ENCODE measurements at regions not wholly inside any gene's neighbourhood (a gene's known extent, or its start where the extent isn't known, plus 50 kb on each side); places are given as distances from the start of the nearest gene placed in this dataset.

DNA sequence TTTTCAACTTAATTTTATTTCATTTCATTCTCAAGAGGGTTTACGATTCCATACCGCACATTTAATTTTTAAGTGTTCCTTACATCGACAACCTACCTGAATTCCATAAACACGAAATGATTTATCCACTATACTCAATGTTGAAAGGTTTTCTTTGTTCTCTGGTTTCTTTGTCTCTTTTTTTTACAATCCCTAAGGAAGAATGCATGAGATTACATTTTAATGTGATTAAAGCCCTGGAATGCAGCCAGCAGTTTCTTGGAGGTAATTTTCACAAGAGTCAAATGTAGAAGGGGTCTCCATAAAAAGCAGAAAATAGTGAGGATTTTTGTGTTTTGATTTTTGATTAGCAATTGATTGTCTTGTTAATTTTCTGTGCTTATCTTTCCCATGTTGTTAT is 59.2 kb upstream of the ADCY1 start:
- no peak overlapping the region for H3K27ac Mint-ChIP-seq (ENCODE audit: unreplicated experiment)
- H3K4me1 Mint-ChIP-seq (ENCODE audit: low read depth, unreplicated experiment): peaks cover 3% of the 10 kb centered on the region
- H3K36me3 Mint-ChIP-seq (ENCODE audit: unreplicated experiment): no peaks in the 10 kb centered on the region
- H3K27me3 Mint-ChIP-seq (ENCODE audit: unreplicated experiment): no peaks in the 10 kb centered on the region
- no peak overlapping the region for H3K4me3 Mint-ChIP-seq (ENCODE audit: unreplicated experiment)
- no peak for DNase-seq
- H3K9me3 Mint-ChIP-seq (ENCODE audit: unreplicated experiment): peaks cover 1% of the 10 kb centered on the region
- no peak for TF ChIP-seq CTCF (IDR thresholded peaks at IDR 0.05; ENCODE audit: partially characterized antibody, unreplicated experiment)

GRCh38 chr7:45515346-45515745 is 58.8 kb upstream of the ADCY1 start:
- TF ChIP-seq CTCF (IDR thresholded peaks at IDR 0.05; ENCODE audit: partially characterized antibody, unreplicated experiment): no peak
- H3K4me3 Mint-ChIP-seq (ENCODE audit: unreplicated experiment): no peak overlapping the region
- no peaks in the 10 kb centered on the region for H3K36me3 Mint-ChIP-seq (ENCODE audit: unreplicated experiment)
- peaks cover 1% of the 10 kb centered on the region for H3K9me3 Mint-ChIP-seq (ENCODE audit: unreplicated experiment)
- peaks cover 3% of the 10 kb centered on the region for H3K4me1 Mint-ChIP-seq (ENCODE audit: low read depth, unreplicated experiment)
- no peak for DNase-seq
- H3K27me3 Mint-ChIP-seq (ENCODE audit: unreplicated experiment): no peaks in the 10 kb centered on the region
- H3K27ac Mint-ChIP-seq (ENCODE audit: unreplicated experiment): no peak overlapping the region

Data from glutamatergic neuron (in vitro differentiated cells).